ENCODE measurements at regions not wholly inside any gene's neighbourhood (a gene's known extent, or its start where the extent isn't known, plus 50 kb on each side); places are given as distances from the start of the nearest gene placed in this dataset.
"Not testable (repeated sequence)": the region's sequence is repeated elsewhere in the genome, so short reads cannot be mapped to it uniquely, and the experiment has no call there.

DNA sequence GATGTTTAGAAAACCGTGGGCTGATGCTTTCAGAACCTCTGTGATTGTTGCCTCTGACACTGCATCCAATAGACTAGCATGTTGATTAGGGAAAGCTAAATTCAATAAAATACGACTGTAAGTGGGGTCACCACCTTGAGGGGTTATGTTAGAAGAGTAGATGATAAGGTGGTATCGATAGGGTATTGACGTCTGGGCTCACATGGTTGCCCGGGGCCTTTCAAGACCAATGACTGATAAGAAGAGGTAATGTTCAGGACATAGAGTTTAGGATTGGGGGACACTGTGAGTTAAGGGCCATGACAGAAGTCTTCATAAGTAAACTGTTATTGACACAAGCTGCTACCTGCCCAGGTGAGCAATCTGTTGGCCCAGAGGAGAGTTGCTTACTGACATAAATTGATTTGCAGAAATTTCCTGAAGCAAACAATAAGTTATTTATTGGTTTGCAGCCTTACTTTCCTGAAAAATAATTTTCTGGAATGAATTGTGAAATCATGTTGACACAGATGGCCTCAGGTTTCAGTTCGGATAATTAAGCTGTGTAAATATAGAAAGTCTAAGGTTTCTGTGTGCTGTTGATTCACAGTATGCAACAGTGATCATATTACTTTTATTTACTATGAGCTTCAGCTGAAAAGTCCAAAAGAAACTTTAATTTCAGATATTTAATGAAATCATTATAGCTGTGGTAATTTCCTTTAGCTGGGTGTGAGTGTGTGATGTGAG lies 289.9 kb upstream of the PRSS16 start:
- Histone ChIP-seq H3K4me3 (ENCODE audit: low read depth in 1 of 3, low read length in 3 of 3) (peak overlapping the region; percentile 41 to 55 (median 45)), H3K9ac (ENCODE audit: low read depth in 1 of 2, low read length in 2 of 2) (peak overlapping the region in 1 of 2 donors; percentile 75), H3K27ac (ENCODE audit: low read depth in 1 of 2, low read length in 2 of 2) (peak overlapping the region; percentile 75 to 94)
- H3K27me3 ChIP-seq (ENCODE audit: control insufficient read depth in 4 of 4, insufficient read depth in 4 of 4, low read length in 3 of 4); H3K4me1 ChIP-seq (ENCODE audit: control insufficient read depth in 4 of 4, insufficient read depth in 4 of 4, low read length in 3 of 4); H3K36me3 ChIP-seq (ENCODE audit: control insufficient read depth in 4 of 4, insufficient read depth in 3 of 4, low read depth in 1 of 4, low read length in 3 of 4); H3K9me3 ChIP-seq (ENCODE audit: control insufficient read depth in 4 of 4, low read length in 3 of 4): not testable (repeated sequence)
- 27% methylated on average over 6 of the region's 6 CpGs for WGBS
- TF ChIP-seq JUND (IDR thresholded peaks at IDR 0.05) (peak in 1 of 2 donors; percentile 19), RXRA (IDR thresholded peaks at IDR 0.05) (peak; percentile 49 to 74), FOXA1 (IDR thresholded peaks at IDR 0.05) (peak; percentile 39), HNF4A (conservative IDR thresholded peaks at IDR 0.05) (peak; percentile 26 to 29), FOXA2 (IDR thresholded peaks at IDR 0.05) (peak; percentile 76), SP1 (IDR thresholded peaks at IDR 0.05) (peak; percentile 36)
- DNase-seq (ENCODE audit: low spot score): peak; percentile 31

GRCh38 chr6:26961236-26961635 lies 286.3 kb upstream of the PRSS16 start:
- not testable (repeated sequence) for H3K4me3 ChIP-seq (ENCODE audit: low read depth in 1 of 3, low read length in 3 of 3); H3K4me1 ChIP-seq (ENCODE audit: control insufficient read depth in 4 of 4, insufficient read depth in 4 of 4, low read length in 3 of 4); H3K9ac ChIP-seq (ENCODE audit: low read depth in 1 of 2, low read length in 2 of 2); H3K27ac ChIP-seq (ENCODE audit: low read depth in 1 of 2, low read length in 2 of 2); H3K9me3 ChIP-seq (ENCODE audit: control insufficient read depth in 4 of 4, low read length in 3 of 4); H3K36me3 ChIP-seq (ENCODE audit: control insufficient read depth in 4 of 4, insufficient read depth in 3 of 4, low read depth in 1 of 4, low read length in 3 of 4); DNase-seq (ENCODE audit: low spot score); H3K27me3 ChIP-seq (ENCODE audit: control insufficient read depth in 4 of 4, insufficient read depth in 4 of 4, low read length in 3 of 4)

DNA sequence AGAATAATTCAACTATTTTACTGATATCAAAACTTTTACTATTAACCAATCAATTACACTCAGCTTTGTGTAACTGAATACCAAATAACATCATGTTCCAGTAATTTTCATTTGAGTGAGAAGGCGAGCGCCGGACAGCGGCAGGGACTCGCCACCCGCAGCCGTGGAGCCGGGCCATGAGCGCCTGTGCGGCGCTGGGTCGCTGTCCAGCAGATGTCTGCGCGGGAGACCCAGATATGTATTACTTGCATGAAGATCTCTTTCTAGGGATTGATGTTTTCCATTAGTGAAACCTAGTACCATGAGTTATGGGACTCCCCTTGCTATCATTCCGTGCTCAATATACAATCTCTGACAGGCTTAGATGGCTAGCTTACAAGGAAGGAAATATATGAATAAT lies 245.1 kb upstream of the PRSS16 start:
- Histone ChIP-seq H3K36me3 (ENCODE audit: control insufficient read depth in 4 of 4, insufficient read depth in 3 of 4, low read depth in 1 of 4, low read length in 3 of 4) (no peaks in the 10 kb centered on the region), H3K27me3 (ENCODE audit: control insufficient read depth in 4 of 4, insufficient read depth in 4 of 4, low read length in 3 of 4) (no peaks in the 10 kb centered on the region), H3K9ac (ENCODE audit: low read depth in 1 of 2, low read length in 2 of 2) (no peak overlapping the region), H3K9me3 (ENCODE audit: control insufficient read depth in 4 of 4, low read length in 3 of 4) (no peaks in the 10 kb centered on the region), H3K4me1 (ENCODE audit: control insufficient read depth in 4 of 4, insufficient read depth in 4 of 4, low read length in 3 of 4) (no peaks in the 10 kb centered on the region), H3K27ac (ENCODE audit: low read depth in 1 of 2, low read length in 2 of 2) (no peak overlapping the region), H3K4me3 (ENCODE audit: low read depth in 1 of 3, low read length in 3 of 3) (no peak overlapping the region)
- no peak for DNase-seq (ENCODE audit: low spot score)
- TF ChIP-seq EGR1 (IDR thresholded peaks at IDR 0.05; ENCODE audit: low read depth in 2 of 2) (no peak), REST (IDR thresholded peaks at IDR 0.05) (no peak), FOXA1 (IDR thresholded peaks at IDR 0.05) (no peak), JUND (IDR thresholded peaks at IDR 0.05) (no peak)
- TF ChIP-seq, protein P1, sequence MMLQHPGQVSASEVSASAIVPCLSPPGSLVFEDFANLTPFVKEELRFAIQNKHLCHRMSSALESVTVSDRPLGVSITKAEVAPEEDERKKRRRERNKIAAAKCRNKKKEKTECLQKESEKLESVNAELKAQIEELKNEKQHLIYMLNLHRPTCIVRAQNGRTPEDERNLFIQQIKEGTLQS (IDR thresholded peaks at IDR 0.05): no peak
- TF ChIP-seq, protein P2, sequence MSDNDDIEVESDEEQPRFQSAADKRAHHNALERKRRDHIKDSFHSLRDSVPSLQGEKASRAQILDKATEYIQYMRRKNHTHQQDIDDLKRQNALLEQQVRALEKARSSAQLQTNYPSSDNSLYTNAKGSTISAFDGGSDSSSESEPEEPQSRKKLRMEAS (IDR thresholded peaks at IDR 0.05): no peak
- 96% methylated on average over 15 of the region's 15 CpGs for WGBS
